ENCODE measurements at regions not wholly inside any gene's neighbourhood (a gene's known extent, or its start where the extent isn't known, plus 50 kb on each side); places are given as distances from the start of the nearest gene placed in this dataset.

GRCh38 chr18:64806232-64806631 lies 657.3 kb upstream of the LINC00305 start:
- Mint-ChIP-seq H3K9me3 (peaks cover 16% of the 10 kb centered on the region), H3K27me3 (ENCODE audit: insufficient read depth) (no peaks in the 10 kb centered on the region), H3K27ac (no peak overlapping the region), H3K4me3 (no peak overlapping the region), H3K36me3 (ENCODE audit: low read depth) (no peaks in the 10 kb centered on the region), H3K4me1 (ENCODE audit: low read depth) (no peaks in the 10 kb centered on the region)
- TF ChIP-seq CTCF (IDR thresholded peaks at IDR 0.05), result no peak
- DNase-seq, result no peak

GRCh38 chr18:64803471-64803870 lies 654.6 kb upstream of the LINC00305 start:
- no peak for DNase-seq
- TF ChIP-seq CTCF (IDR thresholded peaks at IDR 0.05), result no peak
- no peak overlapping the region for H3K27ac Mint-ChIP-seq
- H3K4me1 Mint-ChIP-seq (ENCODE audit: low read depth), result no peaks in the 10 kb centered on the region
- no peaks in the 10 kb centered on the region for H3K36me3 Mint-ChIP-seq (ENCODE audit: low read depth)
- no peak overlapping the region for H3K4me3 Mint-ChIP-seq
- H3K27me3 Mint-ChIP-seq (ENCODE audit: insufficient read depth), result no peaks in the 10 kb centered on the region
- peaks cover 24% of the 10 kb centered on the region for H3K9me3 Mint-ChIP-seq

- no peak for TF ChIP-seq CTCF (IDR thresholded peaks at IDR 0.05)
- H3K9me3 Mint-ChIP-seq, result peaks cover 44% of the 10 kb centered on the region
- H3K27ac Mint-ChIP-seq, result no peak overlapping the region
- H3K4me1 Mint-ChIP-seq (ENCODE audit: low read depth), result no peaks in the 10 kb centered on the region
- no peaks in the 10 kb centered on the region for H3K27me3 Mint-ChIP-seq (ENCODE audit: insufficient read depth)
- no peaks in the 10 kb centered on the region for H3K36me3 Mint-ChIP-seq (ENCODE audit: low read depth)
- H3K4me3 Mint-ChIP-seq, result no peak overlapping the region
- DNase-seq, result no peak
These were observed 651.3 kb upstream of the LINC00305 start for GRCh38 chr18:64800151-64800550.

GRCh38 chr18:64799376-64799775 lies 650.5 kb upstream of the LINC00305 start:
- Mint-ChIP-seq H3K4me3 (no peak overlapping the region), H3K27me3 (ENCODE audit: insufficient read depth) (no peaks in the 10 kb centered on the region), H3K36me3 (ENCODE audit: low read depth) (no peaks in the 10 kb centered on the region), H3K9me3 (peaks cover 48% of the 10 kb centered on the region), H3K27ac (no peak overlapping the region), H3K4me1 (ENCODE audit: low read depth) (no peaks in the 10 kb centered on the region)
- DNase-seq, result no peak
- TF ChIP-seq CTCF (IDR thresholded peaks at IDR 0.05), result no peak

GRCh38 chr18:64791236-64791635 lies 642.3 kb upstream of the LINC00305 start:
- no peak for TF ChIP-seq CTCF (IDR thresholded peaks at IDR 0.05)
- H3K4me1 Mint-ChIP-seq (ENCODE audit: low read depth), result no peaks in the 10 kb centered on the region
- no peak overlapping the region for H3K27ac Mint-ChIP-seq
- DNase-seq, result no peak
- H3K27me3 Mint-ChIP-seq (ENCODE audit: insufficient read depth), result no peaks in the 10 kb centered on the region
- no peaks in the 10 kb centered on the region for H3K36me3 Mint-ChIP-seq (ENCODE audit: low read depth)
- peaks cover 27% of the 10 kb centered on the region for H3K9me3 Mint-ChIP-seq
- no peak overlapping the region for H3K4me3 Mint-ChIP-seq

GRCh38 chr18:64785686-64786085 lies 636.8 kb upstream of the LINC00305 start:
- H3K4me1 Mint-ChIP-seq (ENCODE audit: low read depth), result no peaks in the 10 kb centered on the region
- H3K27me3 Mint-ChIP-seq (ENCODE audit: insufficient read depth), result no peaks in the 10 kb centered on the region
- no peak overlapping the region for H3K4me3 Mint-ChIP-seq
- TF ChIP-seq CTCF (IDR thresholded peaks at IDR 0.05), result no peak
- H3K9me3 Mint-ChIP-seq, result peaks cover 34% of the 10 kb centered on the region
- no peak for DNase-seq
- H3K27ac Mint-ChIP-seq, result no peak overlapping the region
- H3K36me3 Mint-ChIP-seq (ENCODE audit: low read depth), result no peaks in the 10 kb centered on the region
